ENCODE measurements at regions not wholly inside any gene's neighbourhood (a gene's known extent, or its start where the extent isn't known, plus 50 kb on each side); places are given as distances from the start of the nearest gene placed in this dataset.
A peak's percentile ranks its signal among the peaks of the same experiment; 100 is the strongest.

- Histone ChIP-seq H2AFZ (ENCODE audit: low read depth, low read length, poor library complexity, severe bottlenecking) (no peak overlapping the region), H3K4me2 (ENCODE audit: low read length) (no peak overlapping the region), H3K9me2 (ENCODE audit: insufficient read depth) (no peaks in the 10 kb centered on the region), H3K4me1 (ENCODE audit: control insufficient read depth in 1 of 2, insufficient read depth in 2 of 2, low read length in 2 of 2) (no peaks in the 10 kb centered on the region), H3K27me3 (ENCODE audit: insufficient read depth, low read length) (no peaks in the 10 kb centered on the region), H3K4me3 (replicated peaks in 1 of 2; ENCODE audit: low read depth in 1 of 2, low read length in 2 of 2) (no peak overlapping the region), H3K79me2 (ENCODE audit: insufficient read depth, low read length) (no peaks in the 10 kb centered on the region), H3K9ac (ENCODE audit: low read length) (no peak overlapping the region), H3K9me3 (ENCODE audit: control insufficient read depth in 1 of 2, insufficient read depth in 1 of 2, low read depth in 1 of 2, low read length in 2 of 2) (no peaks in the 10 kb centered on the region), H3K36me3 (ENCODE audit: control insufficient read depth in 1 of 2, insufficient read depth in 2 of 2, low read length in 2 of 2) (no peaks in the 10 kb centered on the region), H4K20me1 (ENCODE audit: insufficient read depth) (no peaks in the 10 kb centered on the region), H3K27ac (ENCODE audit: low read depth, low read length) (no peak overlapping the region)
- RAD21 ChIA-PET (ENCODE audit: low non-redundant PET in 1 of 2, low total read pairs in 2 of 2, uncharacterized antibody in 2 of 2, unreplicated experiment in 2 of 2) = no interaction called here
- no TSS peak for BruUV-seq (replicated peaks)
- intact Hi-C loops (cut with micrococcal nuclease) = no loop called here
- TF ChIP-seq CTCF (IDR thresholded peaks at IDR 0.05 in 2 of 3, conservative IDR thresholded peaks at IDR 0.05 in 1 of 3; ENCODE audit: borderline replicate concordance in 1 of 3, insufficient read depth in 1 of 3, low read depth in 2 of 3, low read length in 2 of 3) (peak in 1 of 3 experiments; percentile 6; a peak in 1 of 6 replicates), CEBPB (IDR thresholded peaks at IDR 0.05; ENCODE audit: low read depth) (no peak), YY1 (IDR thresholded peaks at IDR 0.05; ENCODE audit: extremely low read depth, insufficient replicate concordance, low read depth, low read length) (no peak), JUND (IDR thresholded peaks at IDR 0.05) (no peak), CBX3 (IDR thresholded peaks at IDR 0.05; ENCODE audit: low read depth) (no peak), TCF7L2 (IDR thresholded peaks at IDR 0.05; ENCODE audit: borderline replicate concordance, extremely low read depth, insufficient read depth, insufficient read length) (no peak), SP1 (IDR thresholded peaks at IDR 0.05; ENCODE audit: low read depth) (no peak)
- ATAC-seq (no peak), DNase-seq (ENCODE audit: low read depth, low spot score) (no peak)
- CTCF ChIA-PET = interaction anchor here (1.2 kb wide), 1 partner anchor 794 kb away, joined by 3 read pairs; no protein-coding TSS in a partner anchor
- POLR2A ChIA-PET = no interaction called here
These were observed 265.2 kb downstream of the GATA3 start for GRCh38 chr10:8319704-8320103.

- Histone ChIP-seq H3K4me3 (replicated peaks in 1 of 2; ENCODE audit: low read depth in 1 of 2, low read length in 2 of 2) (no peak overlapping the region), H3K4me1 (ENCODE audit: control insufficient read depth in 1 of 2, insufficient read depth in 2 of 2, low read length in 2 of 2) (no peaks in the 10 kb centered on the region), H3K27me3 (ENCODE audit: insufficient read depth, low read length) (no peaks in the 10 kb centered on the region; the same call in 1 of the 2 replicates), H3K36me3 (ENCODE audit: control insufficient read depth in 1 of 2, insufficient read depth in 2 of 2, low read length in 2 of 2) (no peaks in the 10 kb centered on the region), H3K9ac (ENCODE audit: low read length) (no peak overlapping the region), H3K27ac (ENCODE audit: low read depth, low read length) (no peak overlapping the region), H3K9me2 (ENCODE audit: insufficient read depth) (no peaks in the 10 kb centered on the region), H4K20me1 (ENCODE audit: insufficient read depth) (no peaks in the 10 kb centered on the region), H3K79me2 (ENCODE audit: insufficient read depth, low read length) (no peaks in the 10 kb centered on the region), H3K9me3 (ENCODE audit: control insufficient read depth in 1 of 2, insufficient read depth in 1 of 2, low read depth in 1 of 2, low read length in 2 of 2) (no peaks in the 10 kb centered on the region), H3K4me2 (ENCODE audit: low read length) (no peak overlapping the region), H2AFZ (ENCODE audit: low read depth, low read length, poor library complexity, severe bottlenecking) (no peak overlapping the region)
- TF ChIP-seq RAD21 (IDR thresholded peaks at IDR 0.05; ENCODE audit: low read depth) (no peak), ZFX (IDR thresholded peaks at IDR 0.05) (no peak), FOSL1 (IDR thresholded peaks at IDR 0.05; ENCODE audit: low read depth) (no peak)
- no peak for DNase-seq (ENCODE audit: low read depth, low spot score)
- ATAC-seq = no peak
- BruUV-seq (replicated peaks) = no TSS peak
- RAD21 ChIA-PET (ENCODE audit: low non-redundant PET in 1 of 2, low total read pairs in 2 of 2, uncharacterized antibody in 2 of 2, unreplicated experiment in 2 of 2) = no interaction called here
- intact Hi-C loops (cut with micrococcal nuclease) = no loop called here
- CTCF ChIA-PET = no interaction called here
- POLR2A ChIA-PET = no interaction called here
These were observed 267.5 kb downstream of the GATA3 start for GRCh38 chr10:8321990-8322389.

Measured in HCT116 (cell line).